Endodermal cell (in vitro differentiated cells): ENCODE measurements at regions not wholly inside any gene's neighbourhood (a gene's known extent, or its start where the extent isn't known, plus 50 kb on each side); places are given as distances from the start of the nearest gene placed in this dataset.

Experiments used
- DNase-seq: peaks from one replicate; pipeline ENCODE4 v3.0.0-alpha.2; 2017
- H3K27ac ChIP-seq: 2 replicates; pipeline ENCODE4 v1.5.1; 2013; ENCODE audit warnings: mild to moderate bottlenecking, low read depth, low read length, moderate library complexity
- H3K27me3 ChIP-seq: 2 replicates; pipeline ENCODE4 v1.6.1; 2013; ENCODE audit warnings: mild to moderate bottlenecking, low read length, moderate library complexity; ENCODE audit not compliant: insufficient read depth, control insufficient read depth, poor library complexity, severe bottlenecking
- H3K36me3 ChIP-seq: 2 replicates; pipeline ENCODE4 v1.7.0; 2013; ENCODE audit warnings: mild to moderate bottlenecking, low read length, moderate library complexity; ENCODE audit not compliant: control insufficient read depth, insufficient read depth
- H3K4me1 ChIP-seq: one replicate; pipeline ENCODE4 v1.7.0; 2013; ENCODE audit warnings: low read length; ENCODE audit not compliant: control insufficient read depth, insufficient read depth
- H3K4me3 ChIP-seq: 2 replicates; pipeline ENCODE4 v1.5.1; 2013; ENCODE audit warnings: mild to moderate bottlenecking, low read length, moderate library complexity
- H3K9ac ChIP-seq: 2 replicates; pipeline ENCODE4 v1.6.1; 2013; ENCODE audit warnings: mild to moderate bottlenecking, low read length, moderate library complexity; ENCODE audit not compliant: poor library complexity, severe bottlenecking; ENCODE audit errors: extremely low read depth
- H3K9me3 ChIP-seq: 2 replicates; pipeline ENCODE4 v1.6.1; 2013; ENCODE audit warnings: mild to moderate bottlenecking, low read length, moderate library complexity; ENCODE audit not compliant: control insufficient read depth
- H3K27ac Mint-ChIP-seq: 2 replicates; pipeline ENCODE4 v1.8.0; 2020; ENCODE audit warnings: mixed read lengths
- H3K27me3 Mint-ChIP-seq: 2 replicates; pipeline ENCODE4 v1.8.0; 2021; ENCODE audit warnings: mild to moderate bottlenecking, mixed read lengths; ENCODE audit not compliant: insufficient read depth
- H3K36me3 Mint-ChIP-seq: 2 replicates; pipeline ENCODE4 v1.8.0; 2020; ENCODE audit warnings: low read depth, mixed read lengths
- H3K4me1 Mint-ChIP-seq: 2 replicates; pipeline ENCODE4 v1.8.0; 2020; ENCODE audit warnings: mixed read lengths
- H3K4me3 Mint-ChIP-seq: 2 replicates; pipeline ENCODE4 v1.8.0; 2020; ENCODE audit warnings: mild to moderate bottlenecking, moderate library complexity, mixed read lengths
- H3K9me3 Mint-ChIP-seq: 2 replicates; pipeline ENCODE4 v1.8.0; 2020; ENCODE audit warnings: mild to moderate bottlenecking, mixed read lengths
- CTCF ChIP-seq: fragments of 200-600 bp; sonication (generic); conservative IDR thresholded peaks from 2 replicates; pipeline ENCODE4 v1.5.0; 2021; ENCODE audit warnings: antibody characterized with exemption, mild to moderate bottlenecking
- WGBS, 2 experiments: methylation state at CpG; one replicate each; pipeline versions ENCODE4 v1.1.5 to v1.1.7; 2013; ENCODE audit warnings: missing lambda C conversion rate in 2 of 2, mixed read lengths in 1 of 2; ENCODE audit not compliant: insufficient coverage in 1 of 2, insufficient read length in 1 of 2; 5-methylcytosine and 5-hydroxymethylcytosine counted together

- WGBS, 2 experiments = 93% methylated on average over 3 of the region's 3 CpGs; no CpG with 5 or more reads in 1 of the 2 experiments
- H3K9ac ChIP-seq = no peak overlapping the region
- H3K4me1 ChIP-seq = no peaks in the 10 kb centered on the region
- H3K27ac ChIP-seq = no peak overlapping the region
- DNase-seq = no peak
- H3K4me3 ChIP-seq = no peak overlapping the region
- no peak for TF ChIP-seq CTCF
- Mint-ChIP-seq H3K4me3 (no peak overlapping the region), H3K4me1 (peaks cover 27% of the 10 kb centered on the region), H3K27me3 (no peaks in the 10 kb centered on the region), H3K27ac (no peak overlapping the region), H3K36me3 (no peaks in the 10 kb centered on the region), H3K9me3 (no peaks in the 10 kb centered on the region)
- no peaks in the 10 kb centered on the region for H3K27me3 ChIP-seq
- no peaks in the 10 kb centered on the region for H3K36me3 ChIP-seq
- H3K9me3 ChIP-seq = no peaks in the 10 kb centered on the region
These were observed 51.3 kb upstream of the IVNS1ABP start for GRCh38 chr1:185368313-185368855.

GRCh38 chr1:185367218-185367617 is 50.2 kb upstream of the IVNS1ABP start:
- no peaks in the 10 kb centered on the region for H3K27me3 Mint-ChIP-seq
- H3K9ac ChIP-seq = no peak overlapping the region

More at GRCh38 chr1:185367218-185367617, 50.2 kb upstream of the IVNS1ABP start:
- Mint-ChIP-seq H3K4me3 (no peak overlapping the region), H3K9me3 (peaks cover 6% of the 10 kb centered on the region), H3K36me3 (no peaks in the 10 kb centered on the region), H3K4me1 (peaks cover 24% of the 10 kb centered on the region), H3K27ac (no peak overlapping the region)
- Histone ChIP-seq H3K9me3 (peaks cover 6% of the 10 kb centered on the region), H3K4me1 (no peaks in the 10 kb centered on the region), H3K4me3 (no peak overlapping the region), H3K36me3 (no peaks in the 10 kb centered on the region), H3K27me3 (no peaks in the 10 kb centered on the region), H3K27ac (no peak overlapping the region)
- DNase-seq = no peak
- TF ChIP-seq CTCF = no peak
- WGBS, 2 experiments = 90 to 91% methylated on average over 5 to 6 of the region's 6 CpGs
